Duodenal mucosa (tissue), 2 donors: ENCODE measurements at regions not wholly inside any gene's neighbourhood (a gene's known extent, or its start where the extent isn't known, plus 50 kb on each side); places are given as distances from the start of the nearest gene placed in this dataset.

ENCODE experiments used
- H3K27ac ChIP-seq: one replicate; pipeline ENCODE4 v1.7.0; 2013; ENCODE audit warnings: low read depth, low read length
- H3K27me3 ChIP-seq, 2 donors: one replicate each; pipeline ENCODE4 v1.7.0; 2013; ENCODE audit warnings: low read length in 2 of 2, control low read depth in 1 of 2; ENCODE audit not compliant: insufficient read depth in 2 of 2, control insufficient read depth in 1 of 2
- H3K36me3 ChIP-seq, 2 donors: one replicate each; pipeline ENCODE4 v1.7.0; 2013; ENCODE audit warnings: low read length in 2 of 2, control low read depth in 1 of 2; ENCODE audit not compliant: insufficient read depth in 2 of 2, control insufficient read depth in 1 of 2
- H3K4me1 ChIP-seq, 2 donors: one replicate each; pipeline ENCODE4 v1.7.0; 2013; ENCODE audit warnings: low read length in 2 of 2, control low read depth in 1 of 2; ENCODE audit not compliant: insufficient read depth in 2 of 2, control insufficient read depth in 1 of 2
- H3K4me3 ChIP-seq, 2 donors: one replicate each; pipeline ENCODE4 v1.7.0; 2013; ENCODE audit warnings: low read length in 2 of 2, low read depth in 1 of 2
- H3K9ac ChIP-seq, 2 donors: one replicate each; pipeline ENCODE4 v1.7.0; 2013; ENCODE audit warnings: low read length in 2 of 2, low read depth in 1 of 2
- H3K9me3 ChIP-seq, 2 donors: one replicate each; pipeline ENCODE4 v1.7.0; 2013; ENCODE audit warnings: low read length in 2 of 2, control low read depth in 1 of 2; ENCODE audit not compliant: control insufficient read depth in 1 of 2

- Histone ChIP-seq H3K4me1 (no peaks in the 10 kb centered on the region), H3K4me3 (no peak overlapping the region), H3K27me3 (no peaks in the 10 kb centered on the region), H3K36me3 (no peaks in the 10 kb centered on the region), H3K9ac (no peak overlapping the region), H3K27ac (no peak overlapping the region), H3K9me3 (peaks cover 0 to 5% of the 10 kb centered on the region in 2 donors)
Measured at GRCh38 chr2:167411367-167411766, 523.1 kb downstream of the XIRP2 start.

- H3K27ac ChIP-seq = no peak overlapping the region
- H3K9me3 ChIP-seq = no peaks in the 10 kb centered on the region
- no peaks in the 10 kb centered on the region for H3K27me3 ChIP-seq
Measured at GRCh38 chr2:167406558-167406957, 518.3 kb downstream of the XIRP2 start.

GRCh38 chr2:167404627-167405284 is 516.5 kb downstream of the XIRP2 start:
- Histone ChIP-seq H3K4me1 (no peaks in the 10 kb centered on the region), H3K36me3 (no peaks in the 10 kb centered on the region), H3K4me3 (no peak overlapping the region), H3K9me3 (no peaks in the 10 kb centered on the region), H3K27ac (no peak overlapping the region), H3K27me3 (no peaks in the 10 kb centered on the region), H3K9ac (no peak overlapping the region)

More at GRCh38 chr2:167406558-167406957, 518.3 kb downstream of the XIRP2 start:
- no peak overlapping the region for H3K9ac ChIP-seq
- H3K36me3 ChIP-seq = no peaks in the 10 kb centered on the region
- H3K4me3 ChIP-seq = no peak overlapping the region
- H3K4me1 ChIP-seq = no peaks in the 10 kb centered on the region

- Histone ChIP-seq H3K9ac (no peak overlapping the region), H3K4me3 (no peak overlapping the region), H3K9me3 (no peaks in the 10 kb centered on the region), H3K27ac (no peak overlapping the region), H3K27me3 (no peaks in the 10 kb centered on the region), H3K36me3 (no peaks in the 10 kb centered on the region), H3K4me1 (no peaks in the 10 kb centered on the region)
Measured at GRCh38 chr2:167401309-167401708, 513.0 kb downstream of the XIRP2 start.

- Histone ChIP-seq H3K9me3 (no peaks in the 10 kb centered on the region), H3K4me3 (no peak overlapping the region), H3K36me3 (no peaks in the 10 kb centered on the region), H3K4me1 (no peaks in the 10 kb centered on the region), H3K27ac (no peak overlapping the region), H3K27me3 (no peaks in the 10 kb centered on the region), H3K9ac (no peak overlapping the region)
Measured at GRCh38 chr2:167400546-167400945, 512.3 kb downstream of the XIRP2 start.

- no peaks in the 10 kb centered on the region for H3K36me3 ChIP-seq
Measured at GRCh38 chr2:167398873-167399272, 510.6 kb downstream of the XIRP2 start.

GRCh38 chr2:167388901-167389300 is 500.6 kb downstream of the XIRP2 start:
- Histone ChIP-seq H3K4me1 (no peaks in the 10 kb centered on the region), H3K9me3 (no peaks in the 10 kb centered on the region), H3K27me3 (no peaks in the 10 kb centered on the region), H3K27ac (no peak overlapping the region), H3K9ac (no peak overlapping the region), H3K4me3 (no peak overlapping the region), H3K36me3 (no peaks in the 10 kb centered on the region)

More at GRCh38 chr2:167398873-167399272, 510.6 kb downstream of the XIRP2 start:
- no peak overlapping the region for H3K4me3 ChIP-seq
- no peak overlapping the region for H3K9ac ChIP-seq
- H3K4me1 ChIP-seq = no peaks in the 10 kb centered on the region
- no peaks in the 10 kb centered on the region for H3K9me3 ChIP-seq
- no peaks in the 10 kb centered on the region for H3K27me3 ChIP-seq
- H3K27ac ChIP-seq = no peak overlapping the region

GRCh38 chr2:167388497-167388896 is 500.2 kb downstream of the XIRP2 start:
- no peaks in the 10 kb centered on the region for H3K9me3 ChIP-seq
- H3K4me1 ChIP-seq = no peaks in the 10 kb centered on the region
- no peaks in the 10 kb centered on the region for H3K27me3 ChIP-seq
- no peak overlapping the region for H3K4me3 ChIP-seq
- no peak overlapping the region for H3K9ac ChIP-seq
- no peak overlapping the region for H3K27ac ChIP-seq
- H3K36me3 ChIP-seq = no peaks in the 10 kb centered on the region

GRCh38 chr2:167386694-167387093 is 498.4 kb downstream of the XIRP2 start:
- no peaks in the 10 kb centered on the region for H3K27me3 ChIP-seq
- H3K4me1 ChIP-seq = no peaks in the 10 kb centered on the region
- no peak overlapping the region for H3K4me3 ChIP-seq
- no peaks in the 10 kb centered on the region for H3K36me3 ChIP-seq
- H3K9me3 ChIP-seq = no peaks in the 10 kb centered on the region
- H3K9ac ChIP-seq = no peak overlapping the region
- H3K27ac ChIP-seq = no peak overlapping the region

- H3K36me3 ChIP-seq = no peaks in the 10 kb centered on the region
- H3K4me3 ChIP-seq = no peak overlapping the region
- no peak overlapping the region for H3K9ac ChIP-seq
- H3K27me3 ChIP-seq = no peaks in the 10 kb centered on the region
- no peak overlapping the region for H3K27ac ChIP-seq
- no peaks in the 10 kb centered on the region for H3K4me1 ChIP-seq
- H3K9me3 ChIP-seq = no peaks in the 10 kb centered on the region
Measured at GRCh38 chr2:167383610-167384194, 495.4 kb downstream of the XIRP2 start.
